ENCODE measurements at regions not wholly inside any gene's neighbourhood (a gene's known extent, or its start where the extent isn't known, plus 50 kb on each side); places are given as distances from the start of the nearest gene placed in this dataset.

DNA sequence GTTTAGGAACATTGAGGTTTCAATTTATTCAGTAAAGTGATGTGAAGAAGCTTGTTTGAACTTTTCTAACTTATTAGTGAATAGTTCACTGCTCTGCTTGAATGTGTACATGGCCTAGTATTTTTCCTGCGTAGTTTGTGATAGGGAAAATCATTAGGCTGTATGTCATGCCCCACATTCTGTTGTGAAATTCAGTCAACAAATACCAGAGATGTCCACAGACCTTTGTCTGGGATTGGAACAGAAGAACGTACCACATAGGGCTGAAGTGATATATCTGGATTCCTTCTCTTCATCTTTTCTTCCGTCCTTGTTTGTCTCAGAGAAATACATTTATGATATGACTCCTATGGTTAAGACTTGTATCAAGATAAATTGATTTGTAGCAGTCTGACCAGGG lies 88.8 kb upstream of the PLS3 start:
- H3K36me3 ChIP-seq, result no peaks in the 10 kb centered on the region
- H3K27ac ChIP-seq, result no peak overlapping the region
- H3K27me3 ChIP-seq (ENCODE audit: insufficient read depth, low read depth, severe bottlenecking), result peaks cover 4% of the 10 kb centered on the region
- H3K9me3 ChIP-seq (ENCODE audit: severe bottlenecking), result peaks cover 4% of the 10 kb centered on the region
- TF ChIP-seq, protein P1, sequence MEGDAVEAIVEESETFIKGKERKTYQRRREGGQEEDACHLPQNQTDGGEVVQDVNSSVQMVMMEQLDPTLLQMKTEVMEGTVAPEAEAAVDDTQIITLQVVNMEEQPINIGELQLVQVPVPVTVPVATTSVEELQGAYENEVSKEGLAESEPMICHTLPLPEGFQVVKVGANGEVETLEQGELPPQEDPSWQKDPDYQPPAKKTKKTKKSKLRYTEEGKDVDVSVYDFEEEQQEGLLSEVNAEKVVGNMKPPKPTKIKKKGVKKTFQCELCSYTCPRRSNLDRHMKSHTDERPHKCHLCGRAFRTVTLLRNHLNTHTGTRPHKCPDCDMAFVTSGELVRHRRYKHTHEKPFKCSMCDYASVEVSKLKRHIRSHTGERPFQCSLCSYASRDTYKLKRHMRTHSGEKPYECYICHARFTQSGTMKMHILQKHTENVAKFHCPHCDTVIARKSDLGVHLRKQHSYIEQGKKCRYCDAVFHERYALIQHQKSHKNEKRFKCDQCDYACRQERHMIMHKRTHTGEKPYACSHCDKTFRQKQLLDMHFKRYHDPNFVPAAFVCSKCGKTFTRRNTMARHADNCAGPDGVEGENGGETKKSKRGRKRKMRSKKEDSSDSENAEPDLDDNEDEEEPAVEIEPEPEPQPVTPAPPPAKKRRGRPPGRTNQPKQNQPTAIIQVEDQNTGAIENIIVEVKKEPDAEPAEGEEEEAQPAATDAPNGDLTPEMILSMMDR (IDR thresholded peaks at IDR 0.05; ENCODE audit: low read depth, low read length), result no peak
- DNase-seq, result no peak
- H3K4me3 ChIP-seq (ENCODE audit: low read depth, low read length), result no peak overlapping the region

DNA sequence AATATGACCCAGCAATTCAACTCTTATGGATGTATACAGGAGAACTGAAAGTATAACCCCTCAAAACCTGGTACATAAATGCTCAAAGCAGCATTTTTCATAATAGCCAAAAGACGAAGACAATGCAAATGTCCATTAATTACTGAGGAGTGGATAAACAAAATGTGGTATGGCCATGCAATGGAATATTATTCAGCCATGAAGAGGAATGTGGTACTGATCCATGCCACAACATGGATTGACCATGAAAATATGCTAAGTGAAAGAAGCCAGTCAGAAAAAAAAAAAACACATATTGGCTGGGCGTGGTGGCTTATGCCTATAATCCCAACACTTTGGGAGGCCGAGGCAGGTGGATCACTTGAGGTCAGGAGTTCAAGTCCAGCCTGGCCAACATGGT lies 74.5 kb upstream of the PLS3 start:
- Histone ChIP-seq H3K27ac (no peak overlapping the region), H3K36me3 (no peaks in the 10 kb centered on the region), H3K9me3 (ENCODE audit: severe bottlenecking) (peaks cover 5% of the 10 kb centered on the region), H3K4me3 (ENCODE audit: low read depth, low read length) (no peak overlapping the region), H3K27me3 (ENCODE audit: insufficient read depth, low read depth, severe bottlenecking) (no peaks in the 10 kb centered on the region)
- no peak for DNase-seq
- TF ChIP-seq, protein P1 (IDR thresholded peaks at IDR 0.05; ENCODE audit: low read depth, low read length), result no peak

DNA sequence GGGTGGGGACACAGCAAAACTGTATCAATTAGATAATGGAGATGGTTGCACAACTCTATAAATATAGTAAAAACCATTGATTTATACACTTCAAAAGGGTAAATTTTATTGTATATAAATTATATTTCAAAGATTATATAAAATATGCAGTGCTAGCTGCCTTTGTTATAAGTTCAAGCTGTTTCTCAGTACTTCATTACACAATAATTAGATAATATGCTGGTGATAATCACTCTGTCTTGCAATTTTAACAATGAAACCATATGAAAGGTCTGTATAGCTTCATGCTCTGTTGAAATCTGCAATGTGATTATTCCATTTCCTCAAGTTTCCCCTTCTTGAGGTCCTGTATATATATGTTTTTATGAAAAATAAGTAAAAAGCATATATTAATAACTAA lies 73.4 kb upstream of the PLS3 start:
- Histone ChIP-seq H3K36me3 (no peaks in the 10 kb centered on the region), H3K27me3 (ENCODE audit: insufficient read depth, low read depth, severe bottlenecking) (no peaks in the 10 kb centered on the region), H3K27ac (no peak overlapping the region), H3K9me3 (ENCODE audit: severe bottlenecking) (peaks cover 5% of the 10 kb centered on the region), H3K4me3 (ENCODE audit: low read depth, low read length) (no peak overlapping the region)
- TF ChIP-seq, protein P1 (IDR thresholded peaks at IDR 0.05; ENCODE audit: low read depth, low read length), result no peak
- no peak for DNase-seq

DNA sequence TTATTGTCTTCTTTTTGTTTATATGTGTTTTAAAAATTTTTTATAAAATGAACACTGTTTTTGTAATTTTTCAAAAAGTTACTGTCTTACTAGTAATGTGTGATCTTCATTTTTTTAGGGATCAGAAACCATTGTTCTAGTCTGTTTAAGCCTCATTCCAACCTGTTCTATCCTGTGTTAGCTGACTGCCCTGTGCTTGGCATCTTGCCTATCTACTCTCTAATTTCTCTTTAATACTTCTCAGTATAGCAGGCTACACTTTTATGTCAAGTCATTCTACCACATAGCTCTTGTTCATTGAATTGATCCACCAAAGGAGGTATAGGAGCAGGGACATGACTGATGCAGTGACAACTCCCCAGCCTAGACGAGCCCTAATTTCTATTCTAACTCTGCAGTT lies 70.2 kb upstream of the PLS3 start:
- no peak for DNase-seq
- Histone ChIP-seq H3K27me3 (ENCODE audit: insufficient read depth, low read depth, severe bottlenecking) (no peaks in the 10 kb centered on the region), H3K4me3 (ENCODE audit: low read depth, low read length) (no peak overlapping the region), H3K9me3 (ENCODE audit: severe bottlenecking) (peaks cover 5% of the 10 kb centered on the region), H3K36me3 (no peaks in the 10 kb centered on the region), H3K27ac (no peak overlapping the region)
- TF ChIP-seq, protein P1 (IDR thresholded peaks at IDR 0.05; ENCODE audit: low read depth, low read length), result no peak

DNA sequence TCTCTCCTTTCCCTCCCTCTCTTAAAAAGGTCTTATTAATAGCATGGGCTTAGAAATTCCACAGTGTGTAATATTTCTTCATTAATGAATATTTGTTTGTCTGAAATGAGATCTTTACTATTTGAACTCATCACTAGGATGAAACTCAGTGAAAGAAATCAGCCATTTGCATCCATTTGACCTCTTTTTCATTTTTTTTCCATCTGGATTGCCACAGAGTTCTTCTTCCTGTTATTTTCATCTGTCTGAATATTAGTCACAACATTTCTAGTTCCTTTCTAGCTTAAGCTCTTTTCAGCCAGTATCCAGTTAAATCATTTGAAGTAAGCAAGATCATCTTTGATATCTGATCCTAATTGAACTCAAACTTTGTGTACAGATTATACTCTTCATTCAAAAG lies 69.2 kb upstream of the PLS3 start:
- TF ChIP-seq, protein P1 (IDR thresholded peaks at IDR 0.05; ENCODE audit: low read depth, low read length), result no peak
- Histone ChIP-seq H3K9me3 (ENCODE audit: severe bottlenecking) (no peaks in the 10 kb centered on the region), H3K36me3 (no peaks in the 10 kb centered on the region), H3K4me3 (ENCODE audit: low read depth, low read length) (no peak overlapping the region), H3K27ac (no peak overlapping the region), H3K27me3 (ENCODE audit: insufficient read depth, low read depth, severe bottlenecking) (no peaks in the 10 kb centered on the region)
- DNase-seq, result no peak

DNA sequence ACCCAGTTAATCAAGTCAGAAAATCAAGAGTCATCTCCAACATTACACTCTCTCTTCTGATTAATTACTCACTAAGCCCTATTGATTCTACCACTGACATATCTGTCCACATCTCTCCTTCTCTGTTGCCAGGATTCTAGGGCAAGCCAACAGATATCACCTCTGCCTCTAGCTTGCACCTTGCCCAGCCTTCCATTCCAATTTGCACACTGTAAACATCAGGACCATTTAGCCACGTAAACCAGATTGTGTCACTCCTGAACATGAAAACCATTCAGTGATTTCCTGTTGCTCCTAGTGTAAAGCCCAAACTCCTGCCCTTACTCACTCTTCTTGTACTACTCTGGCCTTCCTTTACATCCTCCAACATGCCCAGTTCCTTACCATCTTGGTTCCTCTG lies 68.0 kb upstream of the PLS3 start:
- Histone ChIP-seq H3K4me3 (ENCODE audit: low read depth, low read length) (no peak overlapping the region), H3K9me3 (ENCODE audit: severe bottlenecking) (no peaks in the 10 kb centered on the region), H3K36me3 (no peaks in the 10 kb centered on the region), H3K27me3 (ENCODE audit: insufficient read depth, low read depth, severe bottlenecking) (no peaks in the 10 kb centered on the region), H3K27ac (no peak overlapping the region)
- no peak for DNase-seq
- TF ChIP-seq, protein P1 (IDR thresholded peaks at IDR 0.05; ENCODE audit: low read depth, low read length), result no peak
